WI38 (cell line): ENCODE measurements at regions not wholly inside any gene's neighbourhood (a gene's known extent, or its start where the extent isn't known, plus 50 kb on each side); places are given as distances from the start of the nearest gene placed in this dataset.

ENCODE experiments used
- H3K4me3 ChIP-seq: 2 replicates; pipeline ENCODE4 v1.5.1; 2011; ENCODE audit warnings: low read depth, mild to moderate bottlenecking, control low read depth, low read length
- CTCF ChIP-seq: IDR thresholded peaks from 2 replicates; pipeline ENCODE4 v1.5.1; 2012; ENCODE audit warnings: low read depth, mild to moderate bottlenecking, control low read depth, low read length

GRCh38 chr2:142236181-142236580, 105.4 kb upstream of the LRP1B start:
- H3K4me3 ChIP-seq: no peak overlapping the region
- no peak for TF ChIP-seq CTCF

DNA sequence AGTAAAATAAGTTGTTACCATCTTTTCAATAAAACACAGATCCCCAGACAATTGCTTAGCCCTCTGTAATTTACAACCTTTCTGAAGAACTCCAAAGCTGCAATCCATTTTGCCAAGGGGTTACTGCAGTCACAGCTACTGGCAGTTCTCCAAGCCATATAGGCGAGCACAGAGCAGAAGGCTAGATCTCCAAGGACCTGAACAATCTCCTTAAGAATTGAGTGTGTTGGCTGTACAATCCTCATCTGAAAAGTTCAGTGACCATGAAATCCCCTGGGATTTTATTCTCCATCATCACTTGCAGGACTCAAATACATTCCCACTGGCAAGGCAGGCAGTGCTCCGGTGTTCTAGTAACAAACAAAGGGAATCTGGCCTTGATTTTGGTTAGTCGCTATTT, 103.9 kb upstream of the LRP1B start:
- TF ChIP-seq CTCF: no peak
- no peak overlapping the region for H3K4me3 ChIP-seq

- TF ChIP-seq CTCF: no peak
- H3K4me3 ChIP-seq: no peak overlapping the region
Measured at GRCh38 chr2:142223309-142223708, 92.5 kb upstream of the LRP1B start.

DNA sequence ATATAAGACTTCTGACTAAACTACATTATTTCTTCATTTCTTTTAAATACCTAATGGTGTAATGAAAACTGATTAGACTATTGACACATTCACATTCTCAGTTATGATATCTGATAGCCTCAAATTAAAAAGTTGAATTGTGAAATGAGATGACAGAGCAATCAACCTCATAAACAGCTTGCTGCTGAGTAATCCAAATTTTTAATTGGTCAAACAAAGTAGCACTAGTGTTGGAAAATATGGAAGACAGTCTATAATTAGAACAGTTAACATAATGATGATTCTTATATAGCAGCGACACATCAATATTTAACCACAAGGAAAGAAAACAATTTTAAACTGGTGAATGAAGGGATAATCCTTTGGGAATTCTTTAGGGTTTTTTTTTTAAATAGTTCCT, 91.9 kb upstream of the LRP1B start:
- TF ChIP-seq CTCF: no peak

GRCh38 chr2:142220901-142221300, 90.1 kb upstream of the LRP1B start:
- H3K4me3 ChIP-seq: no peak overlapping the region
- no peak for TF ChIP-seq CTCF

More for the DNA sequence above, 91.9 kb upstream of the LRP1B start:
- no peak overlapping the region for H3K4me3 ChIP-seq

- no peak for TF ChIP-seq CTCF
- no peak overlapping the region for H3K4me3 ChIP-seq
Measured at GRCh38 chr2:142220239-142220638, 89.4 kb upstream of the LRP1B start.

- H3K4me3 ChIP-seq: no peak overlapping the region
- no peak for TF ChIP-seq CTCF
Measured at GRCh38 chr2:142218471-142218870, 87.7 kb upstream of the LRP1B start.
